AG10803 (cell line): ENCODE measurements at regions not wholly inside any gene's neighbourhood (a gene's known extent, or its start where the extent isn't known, plus 50 kb on each side); places are given as distances from the start of the nearest gene placed in this dataset.

Source experiments
- DNase-seq: peaks from one replicate; pipeline ENCODE4 v3.0.0; 2010; ENCODE audit warnings: low read depth
- H3K4me3 ChIP-seq: 2 replicates; pipeline ENCODE4 v1.5.1; 2011; ENCODE audit warnings: mild to moderate bottlenecking, low read length, control low read depth
- CTCF ChIP-seq: conservative IDR thresholded peaks from 2 replicates; pipeline ENCODE4 v1.5.1; 2011; ENCODE audit warnings: mild to moderate bottlenecking, low read length, control low read depth, inconsistent platforms

GRCh38 chr11:100625041-100625440, 62.0 kb upstream of the ARHGAP42 start:
- DNase-seq: no peak
- H3K4me3 ChIP-seq: no peak overlapping the region
- no peak for TF ChIP-seq CTCF

GRCh38 chr11:100629671-100630070, 57.4 kb upstream of the ARHGAP42 start:
- no peak overlapping the region for H3K4me3 ChIP-seq
- no peak for TF ChIP-seq CTCF
- no peak for DNase-seq

GRCh38 chr11:100630898-100631297, 56.2 kb upstream of the ARHGAP42 start:
- TF ChIP-seq CTCF: no peak

GRCh38 chr11:100631316-100631715, 55.8 kb upstream of the ARHGAP42 start:
- no peak overlapping the region for H3K4me3 ChIP-seq
- no peak for DNase-seq
- no peak for TF ChIP-seq CTCF

More at GRCh38 chr11:100630898-100631297, 56.2 kb upstream of the ARHGAP42 start:
- H3K4me3 ChIP-seq: no peak overlapping the region
- DNase-seq: no peak

GRCh38 chr11:100632941-100633452, 54.1 kb upstream of the ARHGAP42 start:
- TF ChIP-seq CTCF: no peak
- H3K4me3 ChIP-seq: no peak overlapping the region
- peak; percentile 1 for DNase-seq

GRCh38 chr11:100635194-100635593, 51.9 kb upstream of the ARHGAP42 start:
- DNase-seq: no peak
- no peak overlapping the region for H3K4me3 ChIP-seq
- no peak for TF ChIP-seq CTCF

GRCh38 chr11:100636536-100636935, 50.6 kb upstream of the ARHGAP42 start:
- no peak for TF ChIP-seq CTCF
- H3K4me3 ChIP-seq: no peak overlapping the region
- no peak for DNase-seq
